Kidney (tissue), 13 donors: ENCODE measurements at regions not wholly inside any gene's neighbourhood (a gene's known extent, or its start where the extent isn't known, plus 50 kb on each side); places are given as distances from the start of the nearest gene placed in this dataset.
"Not testable (repeated sequence)": the region's sequence is repeated elsewhere in the genome, so short reads cannot be mapped to it uniquely, and the experiment has no call there.

ENCODE experiments used
- DNase-seq, 5 donors: peaks; one replicate each; pipeline ENCODE4 v3.0.0-alpha.2; 2013 to 2020
- FAIRE-seq: peaks from 2 replicates; lab custom pipeline; 2012; peaks lifted over from hg19 to GRCh38; lab: Jason Lieb, UNC
- H3K27ac ChIP-seq, 2 donors: one replicate each; pipeline ENCODE4 v1.7.0; 2013; ENCODE audit warnings: low read depth in 2 of 2, low read length in 2 of 2, inconsistent platforms in 1 of 2
- H3K27me3 ChIP-seq: one replicate; pipeline ENCODE4 v1.7.1; 2013; ENCODE audit warnings: low read length, inconsistent platforms; ENCODE audit not compliant: control insufficient read depth, insufficient read depth
- H3K36me3 ChIP-seq, 3 donors: one replicate each; pipeline versions ENCODE4 v1.7.0 to v1.7.1; 2013; ENCODE audit warnings: low read length in 3 of 3, control low read depth in 1 of 3, inconsistent platforms in 1 of 3; ENCODE audit not compliant: insufficient read depth in 3 of 3, control insufficient read depth in 2 of 3
- H3K4me1 ChIP-seq, 3 donors: one replicate each; pipeline versions ENCODE4 v1.7.0 to v1.7.1; 2013; ENCODE audit warnings: low read length in 3 of 3, inconsistent platforms in 1 of 3, low read depth in 1 of 3; ENCODE audit not compliant: control insufficient read depth in 2 of 3, insufficient read depth in 2 of 3
- H3K4me3 ChIP-seq, 3 donors: one replicate each; pipeline versions ENCODE4 v1.7.0 to v1.8.1; 2013; ENCODE audit warnings: low read length in 3 of 3, control low read depth in 1 of 3, inconsistent platforms in 1 of 3
- H3K9ac ChIP-seq, 3 donors: one replicate each; pipeline versions ENCODE4 v1.7.0 to v1.7.1; 2013; ENCODE audit warnings: low read length in 3 of 3, control low read depth in 1 of 3, inconsistent platforms in 1 of 3
- H3K9me3 ChIP-seq, 3 donors: one replicate each; pipeline versions ENCODE4 v1.7.0 to v1.7.1; 2013; ENCODE audit warnings: low read length in 3 of 3, control low read depth in 1 of 3, inconsistent platforms in 1 of 3; ENCODE audit not compliant: control insufficient read depth in 2 of 3, insufficient read depth in 1 of 3
- CTCF ChIP-seq: IDR thresholded peaks from 3 replicates; pipeline ENCODE4 v1.5.1; 2012; ENCODE audit warnings: mild to moderate bottlenecking, moderate library complexity, borderline replicate concordance; ENCODE audit not compliant: insufficient read depth; ENCODE audit errors: extremely low read depth
- intact Hi-C: fragments of 100-400 bp; cut with DNase I; formaldehyde crosslinking; loops from one replicate; pipeline ENCODE4 v1.11.1; 2022
- donor health status: control.
- donor health status: control.
- donor health status: control.
- donor health status: control.
- donor health status: control.
- donor health status: DM: yes; HTN: yes; CAD: no.
- donor health status: Normal renal cell carcinoma (clear cell type).

GRCh38 chr9:78985084-78985738 is 586.6 kb upstream of the TLE4 start:
- Histone ChIP-seq H3K4me1 (no peaks in the 10 kb centered on the region), H3K27me3 (no peaks in the 10 kb centered on the region), H3K4me3 (no peak overlapping the region), H3K36me3 (no peaks in the 10 kb centered on the region), H3K9ac (no peak overlapping the region), H3K9me3 (no peaks in the 10 kb centered on the region), H3K27ac (no peak overlapping the region)
- TF ChIP-seq CTCF, result no peak
- FAIRE-seq (no peak), DNase-seq (no peak)
- intact Hi-C loops, result no loop called here

- no peak overlapping the region for H3K4me3 ChIP-seq
- H3K9me3 ChIP-seq, result no peaks in the 10 kb centered on the region
- no peak for TF ChIP-seq CTCF
- no peaks in the 10 kb centered on the region for H3K36me3 ChIP-seq
- DNase-seq, result no peak
- intact Hi-C loops, result no loop called here
- no peak overlapping the region for H3K27ac ChIP-seq
- H3K27me3 ChIP-seq, result no peaks in the 10 kb centered on the region
- no peaks in the 10 kb centered on the region for H3K4me1 ChIP-seq
- no peak overlapping the region for H3K9ac ChIP-seq
- FAIRE-seq, result peak; percentile 19
These were observed 585.3 kb upstream of the TLE4 start for GRCh38 chr9:78986446-78986845.

- intact Hi-C loops, result no loop called here
- DNase-seq (no peak), FAIRE-seq (no peak)
- H3K27me3 ChIP-seq, result no peaks in the 10 kb centered on the region
- H3K27ac ChIP-seq, result no peak overlapping the region
- H3K9ac ChIP-seq, result no peak overlapping the region
- H3K9me3 ChIP-seq, result no peaks in the 10 kb centered on the region
- H3K4me3 ChIP-seq, result no peak overlapping the region
- TF ChIP-seq CTCF, result no peak
- H3K4me1 ChIP-seq, result no peaks in the 10 kb centered on the region
- H3K36me3 ChIP-seq, result no peaks in the 10 kb centered on the region
These were observed 582.6 kb upstream of the TLE4 start for GRCh38 chr9:78989031-78989658.

DNA sequence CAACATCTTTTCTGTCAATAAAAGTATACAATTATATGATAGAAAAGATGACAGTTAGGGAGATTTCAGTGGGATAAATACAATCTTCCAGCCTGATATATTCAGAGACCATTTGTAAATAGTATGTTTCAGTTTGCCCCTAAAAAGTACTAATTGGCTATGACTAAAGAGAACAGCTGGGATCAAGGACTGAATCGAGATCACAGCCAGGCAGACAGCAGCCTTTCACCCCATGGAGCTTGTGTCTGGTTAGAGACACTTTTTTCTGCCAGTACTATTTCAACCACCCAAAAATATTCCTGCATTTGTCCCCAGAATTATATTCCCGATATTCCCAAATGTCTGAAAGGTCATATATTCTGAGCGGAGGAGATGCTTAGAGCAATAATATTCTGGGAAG is 577.3 kb upstream of the TLE4 start:
- Histone ChIP-seq H3K27me3 (no peaks in the 10 kb centered on the region), H3K4me3 (no peak overlapping the region), H3K9me3 (no peaks in the 10 kb centered on the region), H3K9ac (no peak overlapping the region), H3K27ac (no peak overlapping the region), H3K36me3 (no peaks in the 10 kb centered on the region), H3K4me1 (no peaks in the 10 kb centered on the region)
- TF ChIP-seq CTCF, result no peak
- DNase-seq (no peak), FAIRE-seq (no peak)
- intact Hi-C loops, result no loop called here

GRCh38 chr9:78994974-78995373 is 576.8 kb upstream of the TLE4 start:
- intact Hi-C loops, H3K4me1 ChIP-seq, H3K27ac ChIP-seq, H3K9me3 ChIP-seq, H3K4me3 ChIP-seq, DNase-seq, H3K36me3 ChIP-seq, H3K9ac ChIP-seq, H3K27me3 ChIP-seq: not testable (repeated sequence)
- peak; percentile 75 for FAIRE-seq
